GM23338 (cell line): ENCODE measurements at regions not wholly inside any gene's neighbourhood (a gene's known extent, or its start where the extent isn't known, plus 50 kb on each side); places are given as distances from the start of the nearest gene placed in this dataset.

Source experiments
- ATAC-seq: fragments of 200-7000 bp; cut with Tn5 transposase; 3 replicates; pipeline ENCODE4 v1.9.1; 2020
- DNase-seq: peaks from one replicate; pipeline ENCODE4 v3.0.0-alpha.2; 2015; ENCODE audit warnings: low spot score
- H2AFZ ChIP-seq: fragments of 200-600 bp; sonication (generic); 2 replicates; pipeline ENCODE4 v1.8.0; 2016; ENCODE audit warnings: antibody characterized with exemption, mild to moderate bottlenecking, moderate library complexity
- H3F3A ChIP-seq: fragments of 200-600 bp; sonication (generic); replicated peaks from 2 replicates; pipeline ENCODE4 v1.8.0; 2017; ENCODE audit warnings: antibody characterized with exemption, mixed run types, low read depth
- H3K27ac ChIP-seq: fragments of 200-600 bp; sonication (generic); 2 replicates; pipeline ENCODE4 v1.6.1; 2016; ENCODE audit warnings: low read depth
- H3K27me3 ChIP-seq: fragments of 200-600 bp; sonication (generic); 2 replicates; pipeline ENCODE4 v1.8.0; 2016; ENCODE audit warnings: mild to moderate bottlenecking, mixed run types, moderate library complexity; ENCODE audit not compliant: insufficient read depth
- H3K36me3 ChIP-seq: fragments of 200-600 bp; sonication (generic); 2 replicates; pipeline ENCODE4 v1.8.0; 2016; ENCODE audit warnings: mild to moderate bottlenecking; ENCODE audit not compliant: insufficient read depth
- H3K4me1 ChIP-seq: fragments of 200-600 bp; sonication (generic); 2 replicates; pipeline ENCODE4 v1.8.0; 2016; ENCODE audit warnings: mild to moderate bottlenecking, moderate library complexity; ENCODE audit not compliant: insufficient read depth
- H3K4me2 ChIP-seq: fragments of 200-600 bp; sonication (generic); 2 replicates; pipeline ENCODE4 v1.7.1; 2017; ENCODE audit warnings: mixed run types
- H3K4me3 ChIP-seq: fragments of 200-600 bp; sonication (generic); 2 replicates; pipeline ENCODE4 v1.6.1; 2016; ENCODE audit warnings: mixed run types
- H3K79me2 ChIP-seq: fragments of 200-600 bp; sonication (generic); replicated peaks from 2 replicates; pipeline ENCODE4 v1.8.0; 2017; ENCODE audit warnings: mild to moderate bottlenecking; ENCODE audit not compliant: insufficient read depth
- H3K9me2 ChIP-seq: fragments of 200-600 bp; sonication (generic); 2 replicates; pipeline ENCODE4 v1.8.0; 2017; ENCODE audit not compliant: insufficient read depth
- H4K20me1 ChIP-seq: fragments of 200-600 bp; sonication (generic); replicated peaks from 2 replicates; pipeline ENCODE4 v1.8.0; 2017; ENCODE audit warnings: mild to moderate bottlenecking; ENCODE audit not compliant: insufficient read depth
- H3K27ac Mint-ChIP-seq: 2 replicates; pipeline ENCODE4 v1.8.0; 2020; ENCODE audit warnings: inconsistent platforms, mild to moderate bottlenecking, moderate library complexity, mixed read lengths
- H3K27me3 Mint-ChIP-seq: 3 replicates; pipeline ENCODE4 v1.8.0; 2022; ENCODE audit warnings: low read depth, mild to moderate bottlenecking, moderate library complexity, mixed read lengths, inconsistent platforms; ENCODE audit not compliant: insufficient read depth, poor library complexity
- H3K36me3 Mint-ChIP-seq: 3 replicates; pipeline ENCODE4 v1.8.0; 2021; ENCODE audit warnings: low read depth, mild to moderate bottlenecking, inconsistent platforms, moderate library complexity, mixed read lengths
- H3K4me1 Mint-ChIP-seq: 3 replicates; pipeline ENCODE4 v1.8.0; 2020; ENCODE audit warnings: mild to moderate bottlenecking, inconsistent platforms, mixed read lengths
- H3K4me3 Mint-ChIP-seq: 3 replicates; pipeline ENCODE4 v1.8.0; 2021; ENCODE audit warnings: moderate library complexity, mild to moderate bottlenecking, inconsistent platforms, mixed read lengths
- H3K9me3 Mint-ChIP-seq: 3 replicates; pipeline ENCODE4 v1.8.0; 2020; ENCODE audit warnings: moderate library complexity, mild to moderate bottlenecking, inconsistent platforms, mixed read lengths
- CREB1 ChIP-seq: fragments of 250-450 bp; sonication (Bioruptor Pico); IDR thresholded peaks from 2 replicates; pipeline ENCODE4 v1.5.0; 2020; ENCODE audit warnings: low read depth, mild to moderate bottlenecking, moderate library complexity
- CTCF ChIP-seq, 2 experiments: fragments of 200-600 bp in 1 of 2; sonication (generic) in 1 of 2; conservative IDR thresholded peaks; 2 replicates each; pipeline versions ENCODE4 v1.5.1 to v1.6.1; 2016 to 2017; ENCODE audit warnings: antibody characterized with exemption in 2 of 2, low read depth in 2 of 2, mild to moderate bottlenecking in 2 of 2, moderate library complexity in 1 of 2
- ETS1 ChIP-seq: IDR thresholded peaks from 2 replicates; pipeline ENCODE4 v1.6.1; 2016; ENCODE audit warnings: antibody characterized with exemption
- EZH2 ChIP-seq: fragments of 200-600 bp; sonication (generic); IDR thresholded peaks from one replicate; pipeline ENCODE4 v1.8.0; 2017; ENCODE audit warnings: antibody characterized with exemption, mild to moderate bottlenecking, low read depth; ENCODE audit not compliant: unreplicated experiment
- EZH2phosphoT487 ChIP-seq: fragments of 200-600 bp; sonication (generic); IDR thresholded peaks from one replicate; pipeline ENCODE4 v1.8.1; 2018; ENCODE audit warnings: antibody characterized with exemption; ENCODE audit not compliant: unreplicated experiment
- JUNB ChIP-seq: IDR thresholded peaks from one replicate; pipeline ENCODE4 v1.6.1; 2016; ENCODE audit warnings: antibody characterized with exemption; ENCODE audit not compliant: unreplicated experiment
- POLR2AphosphoS5 ChIP-seq: IDR thresholded peaks from 2 replicates; pipeline ENCODE4 v1.6.1; 2016; ENCODE audit warnings: antibody characterized with exemption, low read depth
- REST ChIP-seq: IDR thresholded peaks from one replicate; pipeline ENCODE4 v1.6.1; 2018; ENCODE audit warnings: antibody characterized with exemption; ENCODE audit not compliant: unreplicated experiment
- STAT1 ChIP-seq: IDR thresholded peaks from one replicate; pipeline ENCODE4 v1.6.1; 2016; ENCODE audit warnings: antibody characterized with exemption; ENCODE audit not compliant: unreplicated experiment
- ZNF114 ChIP-seq: fragments of 250-450 bp; sonication (Bioruptor Pico); IDR thresholded peaks from 2 replicates; pipeline ENCODE4 v1.5.0; 2020; ENCODE audit warnings: mild to moderate bottlenecking, moderate library complexity
- ZNF331 ChIP-seq: fragments of 250-450 bp; sonication (Bioruptor Pico); IDR thresholded peaks from 2 replicates; pipeline ENCODE4 v1.5.0; 2020; ENCODE audit warnings: low read depth, mild to moderate bottlenecking, moderate library complexity

GRCh38 chr6:67779876-67780275, 855.2 kb upstream of the ADGRB3 start:
- Histone ChIP-seq H4K20me1 (no peaks in the 10 kb centered on the region), H3K27me3 (no peaks in the 10 kb centered on the region), H2AFZ (no peak overlapping the region), H3F3A (no peaks in the 10 kb centered on the region), H3K27ac (no peak overlapping the region), H3K4me3 (no peak overlapping the region), H3K9me2 (no peaks in the 10 kb centered on the region), H3K36me3 (no peaks in the 10 kb centered on the region), H3K4me1 (no peaks in the 10 kb centered on the region), H3K79me2 (no peaks in the 10 kb centered on the region), H3K4me2 (no peak overlapping the region)
- Mint-ChIP-seq H3K27me3 (no peaks in the 10 kb centered on the region), H3K9me3 (no peaks in the 10 kb centered on the region), H3K36me3 (no peaks in the 10 kb centered on the region), H3K27ac (no peak overlapping the region), H3K4me1 (no peaks in the 10 kb centered on the region), H3K4me3 (no peak overlapping the region)
- TF ChIP-seq CTCF (conservative IDR thresholded peaks at IDR 0.05; ENCODE audit: low read depth in 2 of 2), result no peak
- no peak for TF ChIP-seq ZNF114 (CRISPR knock-in tag)
- TF ChIP-seq ETS1, result no peak
- DNase-seq, result no peak
- ATAC-seq, result no peak

- Histone ChIP-seq H3F3A (no peaks in the 10 kb centered on the region), H4K20me1 (no peaks in the 10 kb centered on the region), H3K36me3 (no peaks in the 10 kb centered on the region), H3K9me2 (no peaks in the 10 kb centered on the region), H3K4me3 (no peak overlapping the region), H3K4me1 (no peaks in the 10 kb centered on the region), H3K27me3 (no peaks in the 10 kb centered on the region), H3K27ac (no peak overlapping the region), H3K79me2 (no peaks in the 10 kb centered on the region), H2AFZ (no peak overlapping the region), H3K4me2 (no peak overlapping the region)
- H3K9me3 Mint-ChIP-seq, result no peaks in the 10 kb centered on the region
- no peak overlapping the region for H3K4me3 Mint-ChIP-seq
- H3K27ac Mint-ChIP-seq, result no peak overlapping the region
- H3K4me1 Mint-ChIP-seq, result no peaks in the 10 kb centered on the region
- ATAC-seq (no peak), DNase-seq (no peak)
- TF ChIP-seq CREB1 (CRISPR knock-in tag), result no peak
- TF ChIP-seq JUNB, result no peak
- TF ChIP-seq ETS1, result no peak
- no peak for TF ChIP-seq ZNF331 (CRISPR knock-in tag)
- no peak for TF ChIP-seq STAT1
- no peak for TF ChIP-seq CTCF (conservative IDR thresholded peaks at IDR 0.05; ENCODE audit: low read depth in 2 of 2)
- TF ChIP-seq REST, result no peak
- TF ChIP-seq POLR2AphosphoS5, result no peak
- TF ChIP-seq EZH2phosphoT487, result no peak
- TF ChIP-seq EZH2, result no peak
- no peaks in the 10 kb centered on the region for H3K27me3 Mint-ChIP-seq
- no peaks in the 10 kb centered on the region for H3K36me3 Mint-ChIP-seq
Measured at GRCh38 chr6:67775333-67775732, 859.7 kb upstream of the ADGRB3 start.
